OCI-LY7 (cell line): ENCODE measurements at regions not wholly inside any gene's neighbourhood (a gene's known extent, or its start where the extent isn't known, plus 50 kb on each side); places are given as distances from the start of the nearest gene placed in this dataset.

Source experiments
- BruUV-seq: library from RNA; stranded (reverse); fragments of 400-500 nt; replicated peaks from 2 replicates; lab custom pipeline; 2021; lab: Mats Ljungman, UMichigan
- CTCF ChIA-PET: fragments of 300-600 bp; sonication (Branson Sonifier 250); formaldehyde crosslinking; loops from one replicate; lab custom pipeline; 2022; ENCODE audit warnings: antibody characterized with exemption; ENCODE audit not compliant: unreplicated experiment; lab: Charles Lee
- POLR2A ChIA-PET: fragments of 300-600 bp; sonication (Branson Sonifier 250); formaldehyde crosslinking; loops from one replicate; lab custom pipeline; 2022; ENCODE audit warnings: antibody characterized with exemption; lab: Charles Lee
- DNase-seq: peaks from one replicate; pipeline ENCODE4 v3.0.0-alpha.2; 2015; ENCODE audit warnings: low spot score
- H2AFZ ChIP-seq: fragments of 200-600 bp; sonication (generic), shearing (Covaris generic); 2 replicates; pipeline ENCODE4 v1.6.1; 2014; ENCODE audit warnings: mild to moderate bottlenecking, antibody characterized with exemption, low read length, moderate library complexity
- H3K27ac ChIP-seq: fragments of 200-600 bp; sonication (generic); 2 replicates; pipeline ENCODE4 v1.5.1; 2014; ENCODE audit warnings: mixed run types, low read depth, mild to moderate bottlenecking, moderate library complexity, low read length, inconsistent platforms; ENCODE audit not compliant: poor library complexity, severe bottlenecking
- H3K36me3 ChIP-seq: fragments of 200-600 bp; sonication (generic); 2 replicates; pipeline ENCODE4 v1.6.1; 2014; ENCODE audit warnings: mild to moderate bottlenecking, antibody characterized with exemption, low read length, moderate library complexity, mixed read lengths; ENCODE audit not compliant: insufficient read depth
- H3K4me1 ChIP-seq: fragments of 200-600 bp; sonication (generic); 2 replicates; pipeline ENCODE4 v1.5.1; 2014; ENCODE audit warnings: mild to moderate bottlenecking, low read length; ENCODE audit not compliant: insufficient read depth, poor library complexity, severe bottlenecking
- H3K4me2 ChIP-seq: fragments of 200-600 bp; sonication (generic); 2 replicates; pipeline ENCODE4 v1.6.1; 2014; ENCODE audit warnings: mild to moderate bottlenecking, low read length
- H3K4me3 ChIP-seq: fragments of 200-600 bp; sonication (generic); 2 replicates; pipeline ENCODE4 v1.5.1; 2014; ENCODE audit warnings: mild to moderate bottlenecking, low read depth, low read length; ENCODE audit not compliant: poor library complexity, severe bottlenecking
- H3K79me2 ChIP-seq: fragments of 200-600 bp; sonication (generic); 2 replicates; pipeline ENCODE4 v1.6.1; 2016; ENCODE audit warnings: low read depth, mild to moderate bottlenecking, low read length, moderate library complexity, mixed read lengths; ENCODE audit not compliant: insufficient read depth
- H3K9me2 ChIP-seq: fragments of 200-600 bp; sonication (generic); 2 replicates; pipeline ENCODE4 v1.6.1; 2016; ENCODE audit warnings: mild to moderate bottlenecking, low read length, mixed read lengths; ENCODE audit not compliant: insufficient read depth
- H3K9me3 ChIP-seq: fragments of 200-600 bp; sonication (generic); 2 replicates; pipeline ENCODE4 v1.6.1; 2014; ENCODE audit warnings: mild to moderate bottlenecking, mixed run types, low read length, mixed read lengths
- H4K20me1 ChIP-seq: fragments of 200-600 bp; sonication (generic); 2 replicates; pipeline ENCODE4 v1.6.1; 2014; ENCODE audit warnings: mild to moderate bottlenecking, antibody characterized with exemption, low read length, moderate library complexity, mixed read lengths; ENCODE audit not compliant: insufficient read depth
- EZH2phosphoT487 ChIP-seq: fragments of 200-600 bp; sonication (generic); IDR thresholded peaks from 2 replicates; pipeline ENCODE4 v1.6.1; 2018; ENCODE audit warnings: low read depth, borderline replicate concordance, mild to moderate bottlenecking, mixed run types, antibody characterized with exemption, low read length, moderate library complexity, mixed read lengths
- intact Hi-C: fragments of 100-400 bp; cut with micrococcal nuclease; formaldehyde crosslinking; loops from one replicate; pipeline ENCODE4 v1.10.0; 2022; ENCODE audit not compliant: unreplicated experiment
- TF ChIP-seq, protein P1 (sequence below): fragments of 200-600 bp; sonication (generic); conservative IDR thresholded peaks from 2 replicates; pipeline ENCODE4 v1.5.1; 2014; ENCODE audit warnings: mild to moderate bottlenecking, antibody characterized with exemption, low read length, moderate library complexity, mixed read lengths

- Histone ChIP-seq H3K4me2 (no peak overlapping the region), H3K9me3 (no peaks in the 10 kb centered on the region), H3K27ac (no peak overlapping the region), H3K4me3 (no peak overlapping the region), H3K79me2 (no peaks in the 10 kb centered on the region), H3K4me1 (no peaks in the 10 kb centered on the region), H3K36me3 (no peaks in the 10 kb centered on the region), H4K20me1 (no peaks in the 10 kb centered on the region), H2AFZ (no peak overlapping the region), H3K9me2 (no peaks in the 10 kb centered on the region)
- intact Hi-C loops: no loop called here
- ChIA-PET CTCF (no interaction called here), POLR2A (no interaction called here)
- BruUV-seq: no TSS peak
- TF ChIP-seq, protein P1, sequence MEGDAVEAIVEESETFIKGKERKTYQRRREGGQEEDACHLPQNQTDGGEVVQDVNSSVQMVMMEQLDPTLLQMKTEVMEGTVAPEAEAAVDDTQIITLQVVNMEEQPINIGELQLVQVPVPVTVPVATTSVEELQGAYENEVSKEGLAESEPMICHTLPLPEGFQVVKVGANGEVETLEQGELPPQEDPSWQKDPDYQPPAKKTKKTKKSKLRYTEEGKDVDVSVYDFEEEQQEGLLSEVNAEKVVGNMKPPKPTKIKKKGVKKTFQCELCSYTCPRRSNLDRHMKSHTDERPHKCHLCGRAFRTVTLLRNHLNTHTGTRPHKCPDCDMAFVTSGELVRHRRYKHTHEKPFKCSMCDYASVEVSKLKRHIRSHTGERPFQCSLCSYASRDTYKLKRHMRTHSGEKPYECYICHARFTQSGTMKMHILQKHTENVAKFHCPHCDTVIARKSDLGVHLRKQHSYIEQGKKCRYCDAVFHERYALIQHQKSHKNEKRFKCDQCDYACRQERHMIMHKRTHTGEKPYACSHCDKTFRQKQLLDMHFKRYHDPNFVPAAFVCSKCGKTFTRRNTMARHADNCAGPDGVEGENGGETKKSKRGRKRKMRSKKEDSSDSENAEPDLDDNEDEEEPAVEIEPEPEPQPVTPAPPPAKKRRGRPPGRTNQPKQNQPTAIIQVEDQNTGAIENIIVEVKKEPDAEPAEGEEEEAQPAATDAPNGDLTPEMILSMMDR: no peak
- no peak for TF ChIP-seq EZH2phosphoT487
- no peak for DNase-seq
These were observed 267.9 kb upstream of the DPYD start for GRCh38 chr1:98188774-98189173.

DNA sequence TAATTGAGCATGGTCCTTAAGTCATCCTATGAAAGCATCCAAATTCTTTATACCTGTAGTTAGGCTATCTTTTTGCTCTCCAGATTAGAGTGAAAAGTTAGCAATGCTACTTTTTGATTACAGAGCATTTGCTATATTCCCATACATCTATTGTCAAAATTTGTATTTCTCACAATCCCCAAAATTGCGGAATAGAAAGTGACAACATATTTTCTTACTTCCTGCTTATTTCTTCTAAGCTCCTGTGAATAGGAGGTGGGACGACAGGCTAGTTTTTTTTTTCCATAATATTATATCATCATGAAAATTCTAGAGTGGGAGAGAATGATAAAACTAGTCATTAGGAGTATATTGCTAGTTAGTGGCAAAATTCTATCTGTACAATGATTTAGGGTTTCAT lies 264.0 kb upstream of the DPYD start:
- H3K9me3 ChIP-seq: no peaks in the 10 kb centered on the region
- TF ChIP-seq, protein P1: no peak
- TF ChIP-seq EZH2phosphoT487: no peak
- no peak overlapping the region for H2AFZ ChIP-seq
- H3K27ac ChIP-seq: no peak overlapping the region
- no peaks in the 10 kb centered on the region for H3K36me3 ChIP-seq
- no peaks in the 10 kb centered on the region for H3K4me1 ChIP-seq
- no TSS peak for BruUV-seq
- H3K4me2 ChIP-seq: no peak overlapping the region
- H3K79me2 ChIP-seq: no peaks in the 10 kb centered on the region
- no peak overlapping the region for H3K4me3 ChIP-seq
- H3K9me2 ChIP-seq: no peaks in the 10 kb centered on the region
- ChIA-PET CTCF (no interaction called here), POLR2A (interaction anchor here (0.6 to 0.8 kb wide), 2 partner anchors 18 to 21 kb away, joined by 3 read pairs; no protein-coding TSS in a partner anchor)
- no peak for DNase-seq
- intact Hi-C loops: no loop called here
- no peaks in the 10 kb centered on the region for H4K20me1 ChIP-seq

- H3K27ac ChIP-seq: no peak overlapping the region
- ChIA-PET CTCF (no interaction called here), POLR2A (no interaction called here)
- intact Hi-C loops: no loop called here
- H3K4me1 ChIP-seq: no peaks in the 10 kb centered on the region
- no peaks in the 10 kb centered on the region for H4K20me1 ChIP-seq
- no peaks in the 10 kb centered on the region for H3K9me2 ChIP-seq
- no peak overlapping the region for H3K4me3 ChIP-seq
- H3K79me2 ChIP-seq: no peaks in the 10 kb centered on the region
- no peaks in the 10 kb centered on the region for H3K36me3 ChIP-seq
- H3K4me2 ChIP-seq: no peak overlapping the region
- H2AFZ ChIP-seq: no peak overlapping the region
- no peak for DNase-seq
- no TSS peak for BruUV-seq
- no peak for TF ChIP-seq EZH2phosphoT487
- TF ChIP-seq, protein P1: no peak
- H3K9me3 ChIP-seq: no peaks in the 10 kb centered on the region
These were observed 260.4 kb upstream of the DPYD start for GRCh38 chr1:98181036-98181764.
